ENCODE measurements at regions not wholly inside any gene's neighbourhood (a gene's known extent, or its start where the extent isn't known, plus 50 kb on each side); places are given as distances from the start of the nearest gene placed in this dataset.

DNA sequence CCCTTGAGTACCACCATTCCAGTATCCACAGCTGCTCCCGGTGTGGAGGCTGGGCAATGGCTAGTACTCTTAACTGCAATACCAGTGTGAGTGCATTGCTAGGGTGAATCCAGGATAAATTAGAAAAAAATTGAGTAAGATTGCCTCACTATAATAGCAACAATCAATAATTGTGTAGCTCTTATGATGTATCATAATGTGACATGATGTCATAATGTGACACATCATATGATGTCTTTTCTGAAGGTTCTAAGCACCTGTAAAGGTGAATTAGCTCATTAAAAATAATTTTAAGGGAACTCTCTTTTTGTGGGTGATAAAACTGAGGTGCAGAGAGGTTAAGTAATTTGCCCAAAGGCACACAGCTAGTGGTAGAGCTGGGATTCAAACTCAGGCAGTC lies 424.4 kb downstream of the HLX start:
- TF ChIP-seq POLR2A (IDR thresholded peaks at IDR 0.05) (no peak), CTCF (IDR thresholded peaks at IDR 0.05 in 8 of 11, conservative IDR thresholded peaks at IDR 0.05 in 3 of 11) (no peak), POLR2AphosphoS5 (IDR thresholded peaks at IDR 0.05) (no peak)

Measured in spleen (tissue), 7 donors.